ENCODE measurements at regions not wholly inside any gene's neighbourhood (a gene's known extent, or its start where the extent isn't known, plus 50 kb on each side); places are given as distances from the start of the nearest gene placed in this dataset.

DNA sequence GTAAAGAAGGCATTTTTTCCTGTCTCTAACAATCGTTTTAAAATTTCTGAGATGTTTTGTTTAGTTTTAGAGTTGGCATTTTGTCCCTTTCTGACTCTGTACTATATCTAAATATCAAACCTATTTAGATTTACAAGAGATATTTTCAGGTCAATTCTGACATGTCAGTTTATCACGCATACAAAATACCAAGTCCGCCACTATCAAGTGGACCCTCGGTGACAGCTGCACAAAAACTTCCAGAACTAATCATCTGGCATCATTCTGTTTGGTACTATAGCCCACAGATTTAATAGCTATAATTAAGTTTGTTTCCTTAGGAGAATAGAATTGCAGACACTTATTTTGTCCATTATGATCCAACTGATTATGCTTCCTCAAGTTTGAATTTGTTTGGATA lies 1278.2 kb downstream of the CDH12 start:
- TF ChIP-seq NFE2 (CRISPR knock-in tag; IDR thresholded peaks at IDR 0.05): no peak
- no peak for TF ChIP-seq RFX5 (IDR thresholded peaks at IDR 0.05; ENCODE audit: low read depth, low read length)
- TF ChIP-seq JDP2 (CRISPR knock-in tag; IDR thresholded peaks at IDR 0.05; ENCODE audit: borderline replicate concordance): no peak
- TF ChIP-seq, protein P1, sequence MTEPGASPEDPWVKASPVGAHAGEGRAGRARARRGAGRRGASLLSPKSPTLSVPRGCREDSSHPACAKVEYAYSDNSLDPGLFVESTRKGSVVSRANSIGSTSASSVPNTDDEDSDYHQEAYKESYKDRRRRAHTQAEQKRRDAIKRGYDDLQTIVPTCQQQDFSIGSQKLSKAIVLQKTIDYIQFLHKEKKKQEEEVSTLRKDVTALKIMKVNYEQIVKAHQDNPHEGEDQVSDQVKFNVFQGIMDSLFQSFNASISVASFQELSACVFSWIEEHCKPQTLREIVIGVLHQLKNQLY (CRISPR knock-in tag; IDR thresholded peaks at IDR 0.05): no peak
- TF ChIP-seq HNRNPLL (IDR thresholded peaks at IDR 0.05; ENCODE audit: low read depth, low read length, poor library complexity, severe bottlenecking): no peak
- TF ChIP-seq GABPA (IDR thresholded peaks at IDR 0.05; ENCODE audit: low read depth, low read length): no peak
- no peak for TF ChIP-seq GABPA (CRISPR knock-in tag; IDR thresholded peaks at IDR 0.05; ENCODE audit: low read depth)
